Activated T-helper 1 cell treated with Interleukin-2 at 50 U/mL for 16 hours (primary cell): ENCODE measurements at regions not wholly inside any gene's neighbourhood (a gene's known extent, or its start where the extent isn't known, plus 50 kb on each side); places are given as distances from the start of the nearest gene placed in this dataset.

ENCODE experiments used
- DNase-seq: peaks from one replicate; pipeline ENCODE4 v3.0.0-alpha.2; 2020; ENCODE audit warnings: low read depth

DNA sequence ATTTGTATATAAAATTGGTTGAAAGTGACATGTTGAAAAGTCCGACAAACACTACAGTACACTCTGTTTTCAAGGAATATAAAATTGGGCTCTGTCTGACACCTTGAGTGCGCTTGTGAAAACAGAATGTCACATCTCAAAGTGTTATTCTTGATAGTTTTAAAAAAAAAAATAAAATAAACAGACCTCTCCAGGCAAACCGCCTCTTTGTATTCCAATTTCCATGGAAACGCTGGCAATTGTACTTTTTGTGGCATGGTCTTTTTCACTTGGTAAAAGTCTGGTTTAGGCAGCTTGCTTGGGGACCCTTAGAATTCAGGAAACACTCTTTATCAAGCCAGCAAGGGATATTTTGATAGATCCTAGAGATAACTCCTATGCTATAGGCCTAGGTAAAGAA lies 302.5 kb downstream of the RAB28 start:
- DNase-seq = no peak

DNA sequence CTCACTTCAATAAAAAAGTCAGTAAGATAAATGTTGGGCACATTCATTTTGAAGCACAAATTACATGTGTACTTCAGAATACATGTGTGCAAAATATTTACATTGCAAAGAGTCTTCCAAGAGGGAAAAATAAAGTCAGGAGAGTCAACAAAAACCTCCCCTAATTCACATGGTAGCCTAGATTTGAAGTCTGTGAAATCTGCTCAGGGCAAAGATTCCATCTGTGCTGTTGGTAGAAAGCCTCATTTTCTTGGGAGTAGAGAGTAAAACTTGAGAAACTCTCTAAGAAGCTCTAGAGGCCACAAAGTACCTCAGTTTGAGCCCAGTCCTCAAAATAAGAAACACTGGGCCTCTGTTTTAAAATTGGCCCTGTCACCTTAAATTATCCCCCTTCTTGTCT lies 303.4 kb downstream of the RAB28 start:
- no peak for DNase-seq

DNA sequence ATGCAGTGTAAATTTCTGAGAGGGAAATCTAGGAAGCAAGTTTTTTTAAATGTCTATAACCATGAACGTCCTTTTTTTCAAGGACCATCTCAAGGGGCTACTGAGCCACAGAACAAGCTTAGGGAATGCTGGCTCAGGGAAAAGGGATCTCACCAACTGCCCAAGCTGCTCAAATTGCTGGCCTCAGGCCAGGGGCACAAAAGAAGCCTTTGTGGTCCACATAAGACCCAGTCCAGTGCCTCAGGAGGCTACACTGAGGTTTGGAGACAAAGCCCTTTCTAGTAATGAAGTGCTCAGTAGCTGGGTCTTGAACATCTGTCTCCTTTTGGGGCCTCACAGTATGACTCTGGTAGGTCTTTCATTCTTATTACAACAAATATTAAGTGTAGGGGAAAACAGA lies 305.5 kb downstream of the RAB28 start:
- no peak for DNase-seq

DNA sequence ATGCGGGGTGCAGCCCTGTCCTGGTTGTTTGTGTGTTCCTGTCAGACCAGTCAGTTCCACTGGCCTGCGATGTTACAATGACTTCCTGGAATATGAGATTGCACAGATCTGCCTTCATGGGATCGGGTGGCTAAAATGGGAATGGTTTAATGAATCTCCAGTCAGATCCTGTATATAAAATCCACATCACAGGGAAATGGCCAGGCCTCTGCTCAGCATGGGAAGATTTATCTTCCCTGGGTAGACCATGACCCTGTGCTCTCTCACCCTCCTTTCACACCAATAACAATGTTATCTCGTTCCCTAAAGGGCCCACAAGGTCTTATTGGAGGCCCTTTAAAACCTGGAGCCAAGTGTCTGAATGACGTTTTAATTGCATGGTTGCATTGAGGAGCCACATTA lies 307.4 kb downstream of the RAB28 start:
- DNase-seq = no peak

- DNase-seq = no peak
Observed at GRCh38 chr4:13174926-13175325, 309.2 kb downstream of the RAB28 start.

GRCh38 chr4:13174001-13174400 lies 310.1 kb downstream of the RAB28 start:
- no peak for DNase-seq

DNA sequence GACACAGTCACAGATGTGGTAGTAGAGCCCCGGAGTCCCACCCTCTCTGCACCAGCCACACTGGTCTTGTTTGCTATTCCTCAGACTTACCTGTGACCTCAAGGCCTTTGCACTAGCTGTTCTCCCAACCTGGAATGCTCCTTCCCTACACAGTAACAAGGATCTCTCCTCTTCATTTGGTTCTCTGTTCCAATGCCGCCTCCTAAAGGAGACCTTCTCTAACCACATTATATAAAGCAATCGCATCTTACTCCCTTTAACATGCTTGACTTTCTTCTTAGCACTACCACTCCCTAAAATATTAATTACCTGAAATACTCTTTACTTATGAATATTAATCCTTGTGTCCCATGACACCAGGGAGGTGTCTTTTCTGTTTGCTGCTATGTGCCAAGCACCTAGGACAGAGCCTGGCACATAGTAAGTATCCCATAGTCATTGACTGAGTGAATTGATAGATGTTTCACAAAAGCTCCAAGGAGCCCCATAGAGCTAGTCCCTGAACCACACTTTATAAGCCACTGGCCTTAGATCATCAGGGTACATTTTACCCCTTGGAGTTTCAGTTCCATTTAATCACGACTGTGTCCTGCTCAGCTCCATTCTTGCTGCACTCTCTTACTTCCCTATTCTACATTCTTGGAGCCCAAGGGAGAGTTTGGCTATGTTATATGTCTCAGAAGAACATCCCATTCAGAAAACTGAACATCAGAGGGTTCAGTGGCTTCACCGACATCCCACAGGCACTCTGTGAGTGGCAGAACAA lies 312.7 kb downstream of the RAB28 start:
- DNase-seq = no peak

- DNase-seq = no peak
Observed at GRCh38 chr4:13169731-13170525, 314.2 kb downstream of the RAB28 start.

GRCh38 chr4:13168326-13168725 lies 315.8 kb downstream of the RAB28 start:
- DNase-seq = no peak

- DNase-seq = no peak
Observed at GRCh38 chr4:13166214-13166613, 317.9 kb downstream of the RAB28 start.

DNA sequence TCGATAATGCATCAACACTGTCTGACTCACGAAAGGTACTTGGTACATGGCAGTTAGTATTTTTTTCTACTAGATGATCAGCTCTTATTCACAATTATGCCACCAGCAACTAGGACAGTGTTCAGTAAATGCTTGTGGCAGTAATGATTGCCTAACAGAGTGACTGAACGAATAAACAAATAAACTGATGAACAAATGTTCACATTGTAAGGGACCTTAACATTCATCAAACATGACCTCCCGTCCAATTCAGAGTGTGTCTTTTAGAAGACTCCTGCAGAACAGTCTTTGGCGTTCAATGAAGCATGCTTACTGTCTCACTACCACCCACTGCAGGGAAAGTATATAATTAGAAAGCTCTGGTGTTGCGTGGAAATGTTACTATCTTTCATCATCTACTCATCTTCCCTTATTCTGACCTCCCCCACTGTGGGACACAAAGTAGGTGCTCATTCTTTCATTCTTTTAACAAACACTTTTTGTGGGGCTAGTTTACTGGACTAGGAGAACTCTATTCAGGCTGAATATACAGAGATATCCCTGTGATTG lies 319.3 kb downstream of the RAB28 start:
- DNase-seq = no peak

DNA sequence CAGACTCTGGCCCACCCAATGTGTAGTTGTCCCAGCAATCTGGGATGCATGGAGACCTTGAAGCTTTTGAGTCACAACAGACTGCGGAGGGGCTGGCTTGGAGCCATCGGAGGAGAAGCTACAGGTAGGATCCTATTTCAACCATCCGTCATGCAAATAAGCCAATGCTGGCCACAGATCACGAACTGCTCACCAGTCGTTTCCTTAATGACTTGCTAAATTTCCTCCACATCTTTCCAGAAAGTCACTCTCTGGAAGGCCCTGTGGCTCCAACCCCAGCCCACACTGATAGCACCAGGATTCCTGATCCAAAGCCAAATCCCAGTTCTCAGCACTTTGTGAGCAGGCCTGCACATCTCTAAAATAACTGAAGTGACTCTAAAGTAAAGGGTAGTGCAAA lies 321.3 kb downstream of the RAB28 start:
- DNase-seq = no peak

- DNase-seq = no peak
Observed at GRCh38 chr4:13160920-13161319, 323.2 kb downstream of the RAB28 start.

DNA sequence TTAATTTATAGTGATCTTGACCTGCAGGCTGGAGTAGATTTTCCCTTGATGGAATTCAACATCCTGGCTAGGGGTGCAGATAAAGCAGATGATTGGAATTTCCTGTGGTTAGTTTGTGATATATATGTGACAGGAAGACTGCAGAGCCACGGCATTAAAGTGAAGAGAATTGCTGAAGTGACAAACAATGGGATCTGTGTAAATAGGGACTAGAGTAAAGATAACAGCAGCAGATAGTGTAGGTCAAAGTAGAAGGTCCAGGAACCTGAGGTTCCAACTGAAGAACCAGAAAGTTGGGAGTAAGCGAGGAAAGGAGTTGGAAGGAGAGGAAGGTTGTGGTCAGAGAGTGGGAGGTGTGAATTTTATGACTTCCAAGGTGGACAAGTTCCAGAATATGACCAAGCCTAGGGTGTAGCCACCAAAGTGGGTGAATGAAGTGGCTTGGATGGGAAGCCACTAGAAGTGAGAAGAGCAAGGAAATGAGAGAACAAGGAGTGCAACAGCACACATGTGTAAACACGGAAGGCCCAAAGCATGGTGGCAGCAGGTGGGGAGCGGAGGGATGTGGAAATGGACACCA lies 325.0 kb downstream of the RAB28 start:
- DNase-seq = no peak

DNA sequence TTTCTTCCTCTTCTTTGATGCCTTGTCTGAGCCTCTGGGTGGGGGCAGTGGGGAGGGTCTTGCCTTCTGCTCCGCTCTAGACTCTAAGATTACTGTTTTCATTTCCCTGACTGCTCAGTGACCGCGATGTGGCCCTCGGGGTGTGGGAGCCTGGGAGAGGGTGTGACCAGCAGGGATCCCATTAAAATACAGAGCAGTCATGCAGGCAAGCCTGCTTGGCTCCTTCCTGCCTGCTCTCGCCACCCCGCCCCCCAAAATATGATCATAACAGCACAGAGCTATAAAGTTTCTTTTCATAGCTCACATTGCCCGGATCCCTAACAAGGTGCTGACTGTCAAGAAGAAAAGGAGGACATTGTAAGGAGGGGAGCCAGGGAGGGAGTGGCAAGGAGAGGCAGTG lies 332.9 kb downstream of the RAB28 start:
- no peak for DNase-seq

GRCh38 chr4:13143222-13144070 lies 340.7 kb downstream of the RAB28 start:
- no peak for DNase-seq

DNA sequence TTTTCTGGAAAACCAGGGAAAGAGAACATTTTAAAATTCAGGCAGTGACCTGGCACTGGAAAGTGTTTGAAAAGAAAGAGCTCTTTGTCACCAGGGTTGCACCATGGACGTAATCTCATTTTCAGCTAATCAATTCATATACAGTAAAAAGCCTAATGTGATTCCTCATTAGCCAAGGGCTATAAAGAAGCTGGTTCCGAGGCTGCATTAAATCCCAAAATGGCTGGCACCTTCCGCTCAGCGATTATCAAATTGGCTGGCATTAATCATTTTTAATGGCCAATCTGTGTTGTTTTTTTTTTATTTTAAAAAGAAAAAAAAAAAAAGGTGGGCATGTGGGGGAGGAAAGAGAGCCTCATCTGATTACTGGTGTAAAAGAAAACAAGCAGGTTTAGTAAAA lies 341.4 kb downstream of the RAB28 start:
- no peak for DNase-seq

DNA sequence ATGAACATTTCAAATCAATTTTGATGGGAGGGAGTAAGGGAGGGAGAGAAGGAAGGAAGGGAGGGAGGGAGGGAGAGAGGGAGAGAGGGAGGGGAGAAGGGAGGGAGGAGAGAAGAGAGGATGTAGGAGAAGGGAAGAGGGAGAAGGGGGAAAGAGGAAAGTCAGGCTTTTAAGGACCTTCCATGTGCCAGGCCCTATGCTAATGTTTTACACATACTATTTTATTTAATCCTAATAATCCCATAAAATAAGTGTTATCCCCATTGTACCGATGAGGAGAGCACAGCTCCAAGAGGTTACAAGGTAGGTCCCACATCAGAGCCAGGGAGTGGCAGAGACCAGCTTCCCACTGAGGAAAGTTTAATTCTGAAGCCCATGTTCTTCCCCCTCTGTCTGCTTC lies 341.9 kb downstream of the RAB28 start:
- no peak for DNase-seq

DNA sequence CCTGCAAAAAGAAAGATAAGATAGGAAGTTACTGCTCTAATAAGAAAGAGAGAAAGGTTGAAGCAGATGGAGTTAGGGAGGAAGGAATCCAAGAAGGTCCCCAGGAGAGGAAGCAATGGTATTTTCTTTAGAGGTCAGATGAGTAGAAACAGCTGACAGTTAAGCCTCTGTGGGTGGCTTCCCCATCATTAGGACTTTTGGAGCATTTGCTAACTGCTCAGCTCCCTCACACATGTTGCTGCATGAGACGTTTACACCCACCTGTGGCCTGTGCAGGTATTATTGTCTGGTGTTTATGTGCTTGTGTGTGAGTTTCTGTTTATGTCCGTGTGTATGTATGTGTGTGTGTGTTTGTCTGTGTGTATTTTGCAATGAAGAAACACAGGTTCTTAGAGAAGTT lies 346.8 kb downstream of the RAB28 start:
- DNase-seq = no peak

GRCh38 chr4:13133700-13134099 lies 350.4 kb downstream of the RAB28 start:
- DNase-seq = no peak

DNA sequence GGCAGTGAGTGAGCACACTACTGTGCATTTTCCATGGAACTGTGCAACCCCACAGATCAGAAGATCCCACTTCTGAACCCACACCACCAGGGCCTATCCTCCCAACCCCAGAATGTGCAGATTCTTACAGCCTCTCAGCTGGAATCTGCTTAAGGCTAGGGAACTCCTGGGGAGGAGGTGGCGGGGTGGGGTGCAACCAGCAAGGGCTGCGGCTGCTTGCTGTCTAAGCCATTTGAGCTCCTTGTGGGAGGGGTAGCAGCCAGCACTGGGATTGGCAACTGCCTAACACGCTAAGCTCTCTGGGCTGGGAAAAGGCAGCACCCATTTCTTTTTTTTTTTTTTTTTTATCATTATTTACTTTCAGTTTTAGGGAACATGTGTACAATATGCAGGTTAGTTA lies 353.3 kb downstream of the RAB28 start:
- no peak for DNase-seq

DNA sequence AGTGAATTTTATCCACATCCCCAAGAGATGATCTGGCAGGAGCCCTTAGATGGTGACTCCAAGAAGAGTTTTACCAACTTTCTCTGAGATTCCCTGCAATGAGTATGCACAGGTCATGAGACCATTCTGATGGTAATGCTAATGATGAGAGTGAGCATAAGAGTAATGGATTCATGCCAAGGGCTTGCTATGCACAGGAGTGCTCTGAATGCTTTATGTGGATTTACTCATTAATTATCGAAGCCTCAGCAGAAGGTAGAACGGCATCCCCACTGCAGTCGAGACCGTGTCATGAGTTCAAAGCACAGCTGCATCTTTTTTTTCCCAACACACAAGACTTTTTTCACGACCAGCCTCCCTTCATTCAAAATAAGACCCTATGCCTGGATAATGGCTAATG lies 355.0 kb downstream of the RAB28 start:
- DNase-seq = no peak
